Esophagus muscularis mucosa (tissue), 4 donors: ENCODE measurements at regions not wholly inside any gene's neighbourhood (a gene's known extent, or its start where the extent isn't known, plus 50 kb on each side); places are given as distances from the start of the nearest gene placed in this dataset.

ENCODE experiments used
- CTCF ChIP-seq, 3 experiments: fragments of 200-600 bp in 2 of 3; fragments of 450-650 bp in 1 of 3; sonication (generic) in 2 of 3; IDR thresholded peaks; one replicate each; pipeline ENCODE4 v1.5.1; 2017 to 2019; ENCODE audit warnings: antibody characterized with exemption in 3 of 3, mild to moderate bottlenecking in 2 of 3, moderate library complexity in 1 of 3
- EP300 ChIP-seq: sonication (generic); formaldehyde crosslinking; IDR thresholded peaks from one replicate; pipeline ENCODE4 v1.6.1; 2017; ENCODE audit warnings: antibody characterized with exemption
- POLR2A ChIP-seq: fragments of 450-650 bp; IDR thresholded peaks from one replicate; pipeline ENCODE4 v1.6.1; 2017; ENCODE audit warnings: antibody characterized with exemption, moderate library complexity, mild to moderate bottlenecking, low read depth
- POLR2AphosphoS5 ChIP-seq, 2 donors: sonication (generic); formaldehyde crosslinking; IDR thresholded peaks; one replicate each; pipeline ENCODE4 v1.6.1; 2017; ENCODE audit warnings: antibody characterized with exemption in 2 of 2

GRCh38 chr3:144036498-144036897, 64.9 kb downstream of the DIPK2A start:
- no peak for TF ChIP-seq CTCF (IDR thresholded peaks at IDR 0.05)
- no peak for TF ChIP-seq POLR2A
- TF ChIP-seq POLR2AphosphoS5 (IDR thresholded peaks at IDR 0.05) = no peak
- TF ChIP-seq EP300 = no peak
